CD14-positive monocyte (primary cell): ENCODE measurements at regions not wholly inside any gene's neighbourhood (a gene's known extent, or its start where the extent isn't known, plus 50 kb on each side); places are given as distances from the start of the nearest gene placed in this dataset.

ENCODE experiments used
- DNase-seq, 3 donors: peaks; one replicate each; pipeline ENCODE4 v3.0.0-alpha.2; 2011 to 2022
- H2AFZ ChIP-seq: 2 replicates; pipeline ENCODE4 v1.6.0; 2012; ENCODE audit warnings: mild to moderate bottlenecking, low read depth, low read length, inconsistent platforms; ENCODE audit not compliant: insufficient read depth, poor library complexity, severe bottlenecking
- H3K27ac ChIP-seq, 2 donors: 1 replicate in 1 of 2; 2 replicates in 1 of 2; pipeline ENCODE4 v1.5.1; 2012 to 2013; ENCODE audit warnings: low read length in 2 of 2, control low read depth in 1 of 2, inconsistent platforms in 1 of 2, low read depth in 1 of 2, mild to moderate bottlenecking in 1 of 2
- H3K27me3 ChIP-seq, 2 donors: one replicate each; pipeline versions ENCODE4 v1.6.0 to v1.6.1; 2011 to 2013; ENCODE audit warnings: low read length in 2 of 2; ENCODE audit not compliant: control insufficient read depth in 2 of 2, insufficient read depth in 2 of 2
- H3K36me3 ChIP-seq, 2 donors: replicated peaks in 1 of 2; 1 replicate in 1 of 2; 2 replicates in 1 of 2; pipeline versions ENCODE4 v1.5.1 to v1.6.1; 2012 to 2013; ENCODE audit warnings: low read length in 2 of 2, control low read depth in 1 of 2, inconsistent platforms in 1 of 2, mild to moderate bottlenecking in 1 of 2; ENCODE audit not compliant: insufficient read depth in 2 of 2, control insufficient read depth in 1 of 2
- H3K4me1 ChIP-seq, 2 donors: 1 replicate in 1 of 2; 2 replicates in 1 of 2; pipeline versions ENCODE4 v1.5.1 to v1.6.1; 2012 to 2013; ENCODE audit warnings: low read length in 2 of 2, control low read depth in 1 of 2, inconsistent platforms in 1 of 2, mild to moderate bottlenecking in 1 of 2, moderate library complexity in 1 of 2; ENCODE audit not compliant: insufficient read depth in 2 of 2, control insufficient read depth in 1 of 2
- H3K4me2 ChIP-seq: replicated peaks from 2 replicates; pipeline ENCODE3; 2012; ENCODE audit warnings: low read length, moderate library complexity, mild to moderate bottlenecking; ENCODE audit not compliant: poor library complexity, severe bottlenecking; ENCODE audit errors: extremely low read depth
- H3K4me3 ChIP-seq, 3 experiments: fragments of 200-600 bp in 1 of 3; sonication (generic) in 1 of 3; replicated peaks in 1 of 3; 1 replicate in 2 of 3; 2 replicates in 1 of 3; pipeline ENCODE4 v1.5.1; 2011 to 2013; ENCODE audit warnings: low read length in 3 of 3, mild to moderate bottlenecking in 3 of 3, control low read depth in 2 of 3, low read depth in 2 of 3, inconsistent platforms in 1 of 3, moderate library complexity in 1 of 3
- H3K79me2 ChIP-seq: 2 replicates; pipeline ENCODE4 v1.6.0; 2012; ENCODE audit warnings: mild to moderate bottlenecking, control low read depth, inconsistent platforms, low read length, moderate library complexity; ENCODE audit not compliant: insufficient read depth
- H3K9ac ChIP-seq: 2 replicates; pipeline ENCODE4 v1.6.0; 2017; ENCODE audit warnings: low read length, mild to moderate bottlenecking; ENCODE audit not compliant: insufficient read depth, poor library complexity, severe bottlenecking
- H3K9me3 ChIP-seq, 2 donors: replicated peaks in 1 of 2; 1 replicate in 1 of 2; 2 replicates in 1 of 2; pipeline versions ENCODE4 v1.5.1 to v1.6.1; 2012 to 2013; ENCODE audit warnings: low read length in 2 of 2, control low read depth in 1 of 2; ENCODE audit not compliant: control insufficient read depth in 1 of 2, insufficient read depth in 1 of 2
- H4K20me1 ChIP-seq: 2 replicates; pipeline ENCODE4 v1.6.0; 2012; ENCODE audit warnings: mild to moderate bottlenecking, low read length, control low read depth, moderate library complexity; ENCODE audit not compliant: insufficient read depth
- H3K27ac Mint-ChIP-seq, 7 donors: one replicate each; pipeline ENCODE4 v1.8.0; 2020; ENCODE audit warnings: mild to moderate bottlenecking in 7 of 7, mixed read lengths in 7 of 7, moderate library complexity in 6 of 7, inconsistent platforms in 2 of 7
- H3K27me3 Mint-ChIP-seq, 3 donors: one replicate each; pipeline ENCODE4 v1.8.0; 2021 to 2022; ENCODE audit warnings: low read depth in 3 of 3, mild to moderate bottlenecking in 3 of 3, mixed read lengths in 3 of 3, moderate library complexity in 3 of 3, inconsistent platforms in 1 of 3
- H3K36me3 Mint-ChIP-seq, 2 donors: one replicate each; pipeline ENCODE4 v1.8.0; 2020; ENCODE audit warnings: mixed read lengths in 2 of 2, inconsistent platforms in 1 of 2, mild to moderate bottlenecking in 1 of 2
- H3K4me1 Mint-ChIP-seq: one replicate; pipeline ENCODE4 v1.8.0; 2020; ENCODE audit warnings: mild to moderate bottlenecking, mixed read lengths
- H3K4me3 Mint-ChIP-seq, 2 donors: one replicate each; pipeline ENCODE4 v1.8.0; 2020; ENCODE audit warnings: mild to moderate bottlenecking in 2 of 2, mixed read lengths in 2 of 2, moderate library complexity in 1 of 2
- H3K9me3 Mint-ChIP-seq, 7 donors: one replicate each; pipeline ENCODE4 v1.8.0; 2020 to 2022; ENCODE audit warnings: mixed read lengths in 7 of 7, mild to moderate bottlenecking in 6 of 7, moderate library complexity in 6 of 7, inconsistent platforms in 2 of 7
- WGBS: methylation state at CpG from one replicate; pipeline ENCODE4 v1.1.5; 2013; ENCODE audit warnings: missing lambda C conversion rate; ENCODE audit not compliant: insufficient coverage; 5-methylcytosine and 5-hydroxymethylcytosine counted together
- intact Hi-C, 2 donors: fragments of 100-400 bp; cut with micrococcal nuclease; formaldehyde crosslinking; loops; one replicate each; pipeline versions ENCODE4 v1.15.0 to v1.15.1; 2023
- TF ChIP-seq, protein P1 (sequence below): fragments of 200-600 bp; IDR thresholded peaks from one replicate; pipeline ENCODE4 v1.8.0; 2022; ENCODE audit warnings: antibody characterized with exemption, mild to moderate bottlenecking

DNA sequence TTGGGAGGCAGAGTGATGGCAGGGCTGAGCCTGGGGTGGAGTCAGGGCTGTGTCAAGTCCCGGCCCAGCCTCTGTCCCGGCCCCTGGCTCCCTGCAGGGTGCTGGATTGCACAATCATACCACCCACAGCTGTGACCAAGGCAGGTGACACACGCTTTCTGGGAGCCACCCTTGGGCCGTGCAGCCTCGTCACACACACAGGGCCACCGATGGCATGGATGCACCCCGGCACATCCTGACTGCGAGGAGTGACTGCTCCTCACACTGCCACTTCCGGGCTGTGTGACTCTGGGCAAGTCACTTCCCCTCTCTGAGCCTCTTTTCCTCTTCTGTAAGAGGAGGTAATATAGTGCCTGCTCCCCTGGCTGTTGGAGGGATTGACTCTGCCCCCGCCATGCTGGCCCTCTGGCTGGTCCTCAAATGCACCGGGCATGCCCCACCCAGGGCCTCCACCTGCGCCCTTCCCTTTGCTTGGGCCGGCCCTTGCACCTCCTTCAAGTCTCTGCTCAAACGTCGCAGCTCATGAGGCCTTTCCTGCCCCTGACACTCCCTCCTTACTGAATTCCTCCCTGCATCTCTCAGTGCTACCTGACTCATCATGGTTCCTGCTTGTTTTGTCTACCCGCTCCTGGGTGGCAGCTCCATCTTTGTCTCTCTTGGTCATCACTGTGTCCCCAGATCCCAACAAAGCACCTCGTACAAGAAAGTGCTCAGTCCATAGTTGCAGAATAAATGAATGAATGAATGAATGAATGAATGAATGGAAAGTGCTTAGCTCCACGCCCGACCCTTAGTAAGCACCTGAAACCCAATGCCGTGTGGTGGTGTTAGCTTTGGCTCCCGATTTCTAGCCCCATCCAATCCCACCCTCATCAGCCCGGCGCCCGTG, 93.5 kb downstream of the CEBPB start:
- H3K4me1 Mint-ChIP-seq: peaks cover 74% of the 10 kb centered on the region
- Histone ChIP-seq H3K27me3 (no peaks in the 10 kb centered on the region), H3K4me1 (peaks cover 68 to 70% of the 10 kb centered on the region in 2 donors), H3K4me3 (peak overlapping the region in 1 of 3 experiments; percentile 42), H3K9ac (peak overlapping the region; percentile 70), H3K79me2 (peaks cover 17% of the 10 kb centered on the region), H3K9me3 (no peaks in the 10 kb centered on the region), H2AFZ (no peak overlapping the region), H3K4me2 (peak overlapping the region; percentile 43), H3K36me3 (peaks cover 0 to 8% of the 10 kb centered on the region in 2 donors), H4K20me1 (no peaks in the 10 kb centered on the region), H3K27ac (peak overlapping the region; percentile 91 to 96)
- H3K4me3 Mint-ChIP-seq: peak overlapping the region; percentile 44 to 65
- TF ChIP-seq, protein P1, sequence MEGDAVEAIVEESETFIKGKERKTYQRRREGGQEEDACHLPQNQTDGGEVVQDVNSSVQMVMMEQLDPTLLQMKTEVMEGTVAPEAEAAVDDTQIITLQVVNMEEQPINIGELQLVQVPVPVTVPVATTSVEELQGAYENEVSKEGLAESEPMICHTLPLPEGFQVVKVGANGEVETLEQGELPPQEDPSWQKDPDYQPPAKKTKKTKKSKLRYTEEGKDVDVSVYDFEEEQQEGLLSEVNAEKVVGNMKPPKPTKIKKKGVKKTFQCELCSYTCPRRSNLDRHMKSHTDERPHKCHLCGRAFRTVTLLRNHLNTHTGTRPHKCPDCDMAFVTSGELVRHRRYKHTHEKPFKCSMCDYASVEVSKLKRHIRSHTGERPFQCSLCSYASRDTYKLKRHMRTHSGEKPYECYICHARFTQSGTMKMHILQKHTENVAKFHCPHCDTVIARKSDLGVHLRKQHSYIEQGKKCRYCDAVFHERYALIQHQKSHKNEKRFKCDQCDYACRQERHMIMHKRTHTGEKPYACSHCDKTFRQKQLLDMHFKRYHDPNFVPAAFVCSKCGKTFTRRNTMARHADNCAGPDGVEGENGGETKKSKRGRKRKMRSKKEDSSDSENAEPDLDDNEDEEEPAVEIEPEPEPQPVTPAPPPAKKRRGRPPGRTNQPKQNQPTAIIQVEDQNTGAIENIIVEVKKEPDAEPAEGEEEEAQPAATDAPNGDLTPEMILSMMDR: no peak
- H3K27ac Mint-ChIP-seq: peak overlapping the region; percentile 90 to 99 (median 96)
- intact Hi-C loops: loop anchor here in 1 of 2 donors (10.0 kb wide), 1 partner anchor 169 kb away; the partner anchor contains the start of gene UBE2V1
- H3K36me3 Mint-ChIP-seq: peaks cover 26 to 36% of the 10 kb centered on the region in 2 donors
- H3K9me3 Mint-ChIP-seq: no peaks in the 10 kb centered on the region
- DNase-seq: peak; percentile 99 to 100 (median 99)
- WGBS: 50% methylated on average over 14 of the region's 24 CpGs
- H3K27me3 Mint-ChIP-seq: peaks cover 0 to 4% (median 2%) of the 10 kb centered on the region in 3 donors

DNA sequence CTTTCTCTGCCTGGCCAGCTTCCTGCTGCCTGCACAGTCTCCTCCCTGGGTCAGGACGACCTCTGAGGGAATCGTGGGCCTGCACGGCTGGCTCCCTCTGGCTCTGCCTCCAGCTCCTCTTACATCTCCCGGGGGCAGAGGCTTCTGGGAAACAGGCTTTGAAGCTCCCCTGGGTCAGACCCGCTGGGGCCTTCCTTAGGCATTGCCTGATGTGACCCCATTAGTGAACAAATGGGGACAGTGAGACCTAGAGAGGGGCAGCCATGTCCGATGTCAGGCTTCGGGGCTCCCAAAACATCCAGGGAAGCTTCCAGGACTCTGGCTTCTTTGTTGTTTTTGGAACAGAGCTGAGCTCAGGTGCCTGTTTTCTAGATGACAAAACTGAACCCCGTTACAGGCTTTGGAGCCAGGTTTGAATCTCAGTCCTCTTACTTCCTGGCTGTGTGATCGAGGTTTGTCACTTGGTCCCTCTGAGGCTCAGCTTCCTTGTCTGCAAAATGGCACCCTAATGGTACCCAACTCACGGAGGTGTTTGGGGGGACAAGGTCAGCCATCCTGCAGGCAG, 94.3 kb downstream of the CEBPB start:
- Mint-ChIP-seq H3K27ac (peak overlapping the region; percentile 90 to 99 (median 96)), H3K36me3 (peaks cover 20 to 29% of the 10 kb centered on the region in 2 donors), H3K27me3 (peaks cover 0 to 4% (median 2%) of the 10 kb centered on the region in 3 donors), H3K4me3 (peak overlapping the region in 1 of 2 donors; percentile 65), H3K9me3 (no peaks in the 10 kb centered on the region), H3K4me1 (peaks cover 66% of the 10 kb centered on the region)
- no peaks in the 10 kb centered on the region for H4K20me1 ChIP-seq
- H3K9me3 ChIP-seq: no peaks in the 10 kb centered on the region
- TF ChIP-seq, protein P1: no peak
- intact Hi-C loops: loop anchor here in 1 of 2 donors (10.0 kb wide), 1 partner anchor 170 kb away; the partner anchor contains the start of gene UBE2V1
- no peak overlapping the region for H2AFZ ChIP-seq
- H3K4me2 ChIP-seq: peak overlapping the region; percentile 4
- H3K36me3 ChIP-seq: peaks cover 0 to 4% of the 10 kb centered on the region in 2 donors
- peak overlapping the region in 1 of 3 experiments; percentile 7 for H3K4me3 ChIP-seq
- H3K79me2 ChIP-seq: peaks cover 9% of the 10 kb centered on the region
- H3K27me3 ChIP-seq: no peaks in the 10 kb centered on the region
- peak overlapping the region; percentile 50 for H3K9ac ChIP-seq
- 76% methylated on average over 9 of the region's 10 CpGs for WGBS
- peaks cover 61 to 63% of the 10 kb centered on the region in 2 donors for H3K4me1 ChIP-seq
- no peak for DNase-seq
- H3K27ac ChIP-seq: peak overlapping the region; percentile 91 to 96
